Cardiac muscle cell (in vitro differentiated cells and primary cell): ENCODE measurements at regions not wholly inside any gene's neighbourhood (a gene's known extent, or its start where the extent isn't known, plus 50 kb on each side); places are given as distances from the start of the nearest gene placed in this dataset.

Experiments
- DNase-seq, 2 donors: peaks; one replicate each; pipeline versions ENCODE4 v3.0.0 to v3.0.0-alpha.2; 2010 to 2017; ENCODE audit warnings: low read depth in 1 of 2, low spot score in 1 of 2
- H3K27ac ChIP-seq: fragments of 200-600 bp; sonication (generic); 2 replicates; pipeline ENCODE4 v1.5.1; 2016
- H3K27me3 ChIP-seq: fragments of 200-600 bp; sonication (generic); 2 replicates; pipeline ENCODE4 v1.6.0; 2016; ENCODE audit warnings: control low read depth
- H3K36me3 ChIP-seq: fragments of 200-600 bp; sonication (generic); 2 replicates; pipeline ENCODE4 v1.5.1; 2016; ENCODE audit warnings: control low read depth
- H3K4me1 ChIP-seq: fragments of 200-600 bp; sonication (generic); 2 replicates; pipeline ENCODE4 v1.8.1; 2017; ENCODE audit warnings: low read depth, mild to moderate bottlenecking, mixed run types
- H3K4me3 ChIP-seq: fragments of 200-600 bp; sonication (generic); 2 replicates; pipeline ENCODE4 v1.5.1; 2016; ENCODE audit warnings: mild to moderate bottlenecking
- H3K9me3 ChIP-seq: fragments of 200-600 bp; sonication (generic); 2 replicates; pipeline ENCODE4 v1.5.1; 2017; ENCODE audit warnings: low read depth, mild to moderate bottlenecking, control low read depth
- CTCF ChIP-seq: IDR thresholded peaks from 2 replicates; pipeline ENCODE4 v1.5.1; 2012; ENCODE audit warnings: low read depth, mild to moderate bottlenecking, low read length

DNA sequence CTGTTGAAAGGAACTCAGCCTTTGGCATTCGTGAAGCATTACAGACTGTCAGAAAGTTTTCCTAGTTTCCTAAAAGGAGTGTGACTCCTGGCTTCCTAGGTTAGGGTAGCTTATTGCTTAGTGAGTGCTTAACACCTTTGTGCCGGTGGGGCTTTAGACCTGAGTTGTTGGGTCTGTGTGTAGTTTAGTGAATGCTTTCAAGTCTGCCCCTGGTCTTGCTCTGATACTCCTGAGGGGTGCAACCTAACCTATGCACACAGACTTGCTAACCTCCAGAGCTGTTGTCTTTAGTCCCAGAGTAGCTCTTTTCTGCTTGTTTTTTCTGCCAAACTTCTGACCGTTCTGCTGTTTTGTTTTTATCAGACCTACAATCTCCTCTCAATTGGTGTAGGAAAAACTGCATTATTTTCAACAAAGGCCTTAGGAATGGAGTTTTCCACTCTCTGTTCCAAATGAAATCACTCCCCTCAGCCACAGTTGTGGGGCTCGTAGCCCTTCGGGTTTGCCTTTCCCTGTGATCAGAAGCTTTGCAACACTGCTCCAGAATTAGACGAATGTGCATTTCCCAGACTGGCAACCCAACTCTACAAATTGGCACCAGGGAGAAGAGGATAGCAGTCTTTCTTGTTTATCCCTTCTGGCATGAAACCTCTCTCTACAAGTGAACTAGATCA, 1399.1 kb upstream of the PCDH7 start:
- Histone ChIP-seq H3K9me3 (no peaks in the 10 kb centered on the region), H3K4me1 (peaks cover 3% of the 10 kb centered on the region), H3K36me3 (no peaks in the 10 kb centered on the region), H3K4me3 (no peak overlapping the region), H3K27ac (no peak overlapping the region), H3K27me3 (no peaks in the 10 kb centered on the region)
- TF ChIP-seq CTCF = no peak
- peak in 1 of 2 donors; percentile 13 for DNase-seq

GRCh38 chr4:29326004-29326403, 1394.2 kb upstream of the PCDH7 start:
- no peaks in the 10 kb centered on the region for H3K4me1 ChIP-seq
- DNase-seq = no peak

GRCh38 chr4:29326816-29327215, 1393.4 kb upstream of the PCDH7 start:
- no peaks in the 10 kb centered on the region for H3K36me3 ChIP-seq
- DNase-seq = no peak
- no peak overlapping the region for H3K27ac ChIP-seq
- TF ChIP-seq CTCF = no peak
- no peaks in the 10 kb centered on the region for H3K9me3 ChIP-seq
- no peak overlapping the region for H3K4me3 ChIP-seq
- H3K4me1 ChIP-seq = no peaks in the 10 kb centered on the region
- H3K27me3 ChIP-seq = no peaks in the 10 kb centered on the region

More at GRCh38 chr4:29326004-29326403, 1394.2 kb upstream of the PCDH7 start:
- Histone ChIP-seq H3K27me3 (no peaks in the 10 kb centered on the region), H3K9me3 (no peaks in the 10 kb centered on the region), H3K4me3 (no peak overlapping the region), H3K36me3 (no peaks in the 10 kb centered on the region), H3K27ac (no peak overlapping the region)
- TF ChIP-seq CTCF = no peak

DNA sequence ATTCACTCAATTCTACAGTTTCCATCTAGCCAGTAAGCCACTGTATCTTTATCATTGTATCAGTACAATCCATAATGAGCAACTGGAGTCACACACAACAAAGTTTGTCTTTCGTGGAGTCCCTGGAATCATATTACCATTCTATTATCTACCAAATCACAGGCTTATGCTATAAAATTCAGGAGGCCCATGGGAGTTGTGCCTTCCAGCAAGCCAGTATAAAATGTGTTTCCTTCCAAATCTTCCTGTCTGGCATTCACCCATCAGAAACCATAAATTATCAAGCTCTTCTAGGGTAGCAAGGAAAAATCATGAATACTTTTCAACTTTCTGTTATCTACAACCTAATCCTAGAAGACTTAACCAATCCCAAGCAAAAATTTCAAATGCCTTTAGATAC, 1383.3 kb upstream of the PCDH7 start:
- TF ChIP-seq CTCF = no peak
- Histone ChIP-seq H3K4me1 (no peaks in the 10 kb centered on the region), H3K27me3 (no peaks in the 10 kb centered on the region), H3K27ac (no peak overlapping the region), H3K9me3 (no peaks in the 10 kb centered on the region), H3K4me3 (no peak overlapping the region), H3K36me3 (no peaks in the 10 kb centered on the region)
- no peak for DNase-seq

DNA sequence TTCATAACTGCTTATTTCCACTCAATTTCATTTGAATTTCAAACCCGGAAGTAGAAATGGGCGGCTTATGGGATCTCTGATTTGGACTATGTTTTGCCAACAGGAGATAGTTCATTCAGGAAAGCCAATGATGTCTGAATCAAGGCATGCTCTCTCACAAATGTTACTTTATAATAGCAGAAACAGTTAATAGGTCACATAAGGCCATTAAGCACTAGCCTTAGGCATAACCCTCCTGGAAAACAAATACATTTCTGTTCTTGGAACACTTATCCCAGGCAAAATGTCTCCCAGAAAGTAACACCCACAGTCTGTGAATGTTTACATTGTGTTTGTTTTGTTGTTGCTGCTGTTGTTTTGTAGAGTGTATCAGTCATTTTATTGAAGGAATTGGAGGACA, 1347.2 kb upstream of the PCDH7 start:
- no peaks in the 10 kb centered on the region for H3K36me3 ChIP-seq
- TF ChIP-seq CTCF = no peak
- H3K27me3 ChIP-seq = no peaks in the 10 kb centered on the region
- DNase-seq = no peak
- no peaks in the 10 kb centered on the region for H3K4me1 ChIP-seq
- no peaks in the 10 kb centered on the region for H3K9me3 ChIP-seq
- no peak overlapping the region for H3K4me3 ChIP-seq
- H3K27ac ChIP-seq = no peak overlapping the region
